ENCODE measurements at regions not wholly inside any gene's neighbourhood (a gene's known extent, or its start where the extent isn't known, plus 50 kb on each side); places are given as distances from the start of the nearest gene placed in this dataset.
A peak's percentile ranks its signal among the peaks of the same experiment; 100 is the strongest.

GRCh38 chrX:134738986-134739740 is 57.8 kb downstream of the PABIR2 start:
- Histone ChIP-seq H3K9ac (ENCODE audit: extremely low read depth, insufficient read length, low read length) (no peak overlapping the region), H4K5ac (ENCODE audit: insufficient read length, low read depth, low read length) (no peak overlapping the region), H3T11ph (ENCODE audit: low read length) (no peak overlapping the region), H3K4me2 (ENCODE audit: insufficient read depth, insufficient read length, low read length) (no peak overlapping the region), H2BK20ac (ENCODE audit: low read depth, low read length, poor library complexity, severe bottlenecking) (no peak overlapping the region), H3K79me2 (ENCODE audit: insufficient read depth, low read length) (no peaks in the 10 kb centered on the region), H2BK15ac (ENCODE audit: low read depth, low read length) (0 out of 2 replicates have a peak overlapping the region, but pooled peaks have one; percentile 71), H3K18ac (ENCODE audit: insufficient read length, low read depth, low read length) (no peak overlapping the region), H2BK12ac (ENCODE audit: insufficient read length, low read depth, low read length) (no peak overlapping the region), H3K14ac (ENCODE audit: insufficient read depth, low read length) (no peak overlapping the region), H3K27ac (ENCODE audit: insufficient read length, low read depth, low read length) (no peak overlapping the region), H4K91ac (ENCODE audit: insufficient read length, low read depth, low read length) (no peak overlapping the region), H3K9me3 (ENCODE audit: control insufficient read depth, low read depth, low read length) (peaks cover 3% of the 10 kb centered on the region), H3K79me1 (ENCODE audit: insufficient read depth, low read depth, low read length, poor library complexity, severe bottlenecking) (no peaks in the 10 kb centered on the region), H3K4me1 (ENCODE audit: insufficient read depth, low read length) (0 out of 2 replicates have a peak, but pooled peaks cover 2% of the 10 kb centered on the region), H4K20me1 (ENCODE audit: control insufficient read depth, insufficient read depth, insufficient read length) (no peaks in the 10 kb centered on the region), H3K27me3 (ENCODE audit: insufficient read depth, low read length) (no peaks in the 10 kb centered on the region), H4K8ac (replicated peaks; ENCODE audit: insufficient read length, low read depth, low read length) (no peak overlapping the region), H3K23ac (ENCODE audit: insufficient read length, low read depth, low read length) (no peak overlapping the region), H2BK120ac (ENCODE audit: low read depth, low read length, poor library complexity, severe bottlenecking) (no peak overlapping the region), H3K56ac (ENCODE audit: insufficient read length, low read depth, low read length) (no peak overlapping the region), H3K23me2 (ENCODE audit: insufficient read length, low read depth, low read length, poor library complexity, severe bottlenecking) (no peaks in the 10 kb centered on the region), H2BK5ac (ENCODE audit: insufficient read length, low read length) (no peak overlapping the region), H2AK5ac (ENCODE audit: insufficient read length, low read length) (no peak overlapping the region), H2AFZ (ENCODE audit: low read length) (no peak overlapping the region), H3K4ac (ENCODE audit: low read depth, low read length) (no peak overlapping the region)
- H3K4me3 Mint-ChIP-seq = no peak overlapping the region
- H3K36me3 Mint-ChIP-seq (ENCODE audit: insufficient read depth in 1 of 3, low read depth in 3 of 3) = peaks cover 0 to 4% (median 0%) of the 10 kb centered on the region in 3 experiments; a peak in 3 of 7 replicates
- H3K9me3 Mint-ChIP-seq = peaks cover 6 to 66% of the 10 kb centered on the region in 2 experiments
- H3K4me1 Mint-ChIP-seq = peaks cover 18 to 33% of the 10 kb centered on the region in 2 experiments
- no peak for DNase-seq
- no peaks in the 10 kb centered on the region; the same call in none of the 2 replicates for H3K27me3 Mint-ChIP-seq (ENCODE audit: low read depth)
- WGBS (ENCODE audit: extremely low coverage, insufficient read length, low lambda C conversion rate) = no CpG with 5 or more reads among the region's 8 CpGs
- no peak overlapping the region for H3K27ac Mint-ChIP-seq
- TF ChIP-seq, protein P1, sequence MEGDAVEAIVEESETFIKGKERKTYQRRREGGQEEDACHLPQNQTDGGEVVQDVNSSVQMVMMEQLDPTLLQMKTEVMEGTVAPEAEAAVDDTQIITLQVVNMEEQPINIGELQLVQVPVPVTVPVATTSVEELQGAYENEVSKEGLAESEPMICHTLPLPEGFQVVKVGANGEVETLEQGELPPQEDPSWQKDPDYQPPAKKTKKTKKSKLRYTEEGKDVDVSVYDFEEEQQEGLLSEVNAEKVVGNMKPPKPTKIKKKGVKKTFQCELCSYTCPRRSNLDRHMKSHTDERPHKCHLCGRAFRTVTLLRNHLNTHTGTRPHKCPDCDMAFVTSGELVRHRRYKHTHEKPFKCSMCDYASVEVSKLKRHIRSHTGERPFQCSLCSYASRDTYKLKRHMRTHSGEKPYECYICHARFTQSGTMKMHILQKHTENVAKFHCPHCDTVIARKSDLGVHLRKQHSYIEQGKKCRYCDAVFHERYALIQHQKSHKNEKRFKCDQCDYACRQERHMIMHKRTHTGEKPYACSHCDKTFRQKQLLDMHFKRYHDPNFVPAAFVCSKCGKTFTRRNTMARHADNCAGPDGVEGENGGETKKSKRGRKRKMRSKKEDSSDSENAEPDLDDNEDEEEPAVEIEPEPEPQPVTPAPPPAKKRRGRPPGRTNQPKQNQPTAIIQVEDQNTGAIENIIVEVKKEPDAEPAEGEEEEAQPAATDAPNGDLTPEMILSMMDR (conservative IDR thresholded peaks at IDR 0.05) = no peak

Data from H9 (cell line).